ENCODE measurements at regions not wholly inside any gene's neighbourhood (a gene's known extent, or its start where the extent isn't known, plus 50 kb on each side); places are given as distances from the start of the nearest gene placed in this dataset.

DNA sequence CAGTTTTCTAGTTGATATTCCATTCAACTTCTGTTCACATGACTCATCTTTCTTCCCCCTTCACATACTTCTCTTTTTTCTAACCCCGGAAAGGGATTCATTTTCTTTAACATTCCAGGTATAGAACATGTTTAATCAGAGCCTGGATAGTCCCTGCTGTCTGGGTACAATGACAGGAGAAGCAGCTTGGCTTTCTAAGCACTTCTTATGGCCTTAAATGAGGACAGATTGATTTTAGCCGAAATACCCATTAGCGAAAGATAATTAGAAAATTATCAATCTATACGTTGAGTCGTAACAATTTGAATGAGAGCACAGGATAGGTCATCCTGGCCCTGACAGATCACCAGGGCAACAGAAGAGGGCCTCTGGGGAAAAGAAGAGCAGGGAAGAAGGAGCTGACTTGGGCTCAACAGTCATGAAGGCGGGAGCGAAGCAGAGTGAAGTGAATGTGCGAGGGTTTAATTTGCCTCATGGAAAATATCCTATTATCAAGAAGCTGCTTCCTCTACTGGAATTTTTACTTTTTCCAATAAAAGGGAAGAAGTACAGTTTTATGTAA, 62.2 kb downstream of the PPP1R2C start:
- TF ChIP-seq, protein P1, sequence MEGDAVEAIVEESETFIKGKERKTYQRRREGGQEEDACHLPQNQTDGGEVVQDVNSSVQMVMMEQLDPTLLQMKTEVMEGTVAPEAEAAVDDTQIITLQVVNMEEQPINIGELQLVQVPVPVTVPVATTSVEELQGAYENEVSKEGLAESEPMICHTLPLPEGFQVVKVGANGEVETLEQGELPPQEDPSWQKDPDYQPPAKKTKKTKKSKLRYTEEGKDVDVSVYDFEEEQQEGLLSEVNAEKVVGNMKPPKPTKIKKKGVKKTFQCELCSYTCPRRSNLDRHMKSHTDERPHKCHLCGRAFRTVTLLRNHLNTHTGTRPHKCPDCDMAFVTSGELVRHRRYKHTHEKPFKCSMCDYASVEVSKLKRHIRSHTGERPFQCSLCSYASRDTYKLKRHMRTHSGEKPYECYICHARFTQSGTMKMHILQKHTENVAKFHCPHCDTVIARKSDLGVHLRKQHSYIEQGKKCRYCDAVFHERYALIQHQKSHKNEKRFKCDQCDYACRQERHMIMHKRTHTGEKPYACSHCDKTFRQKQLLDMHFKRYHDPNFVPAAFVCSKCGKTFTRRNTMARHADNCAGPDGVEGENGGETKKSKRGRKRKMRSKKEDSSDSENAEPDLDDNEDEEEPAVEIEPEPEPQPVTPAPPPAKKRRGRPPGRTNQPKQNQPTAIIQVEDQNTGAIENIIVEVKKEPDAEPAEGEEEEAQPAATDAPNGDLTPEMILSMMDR (IDR thresholded peaks at IDR 0.05; ENCODE audit: borderline replicate concordance, extremely low read depth, low read length, poor library complexity, severe bottlenecking) = no peak
- TF ChIP-seq EZH2 (IDR thresholded peaks at IDR 0.05; ENCODE audit: borderline replicate concordance, low read depth, low read length, severe bottlenecking) = no peak
